ENCODE measurements at regions not wholly inside any gene's neighbourhood (a gene's known extent, or its start where the extent isn't known, plus 50 kb on each side); places are given as distances from the start of the nearest gene placed in this dataset.

- Histone ChIP-seq H3K4ac (ENCODE audit: low read depth, low read length) (peak overlapping the region; percentile 87), H4K91ac (ENCODE audit: insufficient read depth, low read depth, low read length) (peak overlapping the region; percentile 73), H3K36me3 (ENCODE audit: control insufficient read depth, insufficient read depth, low read length) (no peaks in the 10 kb centered on the region), H2BK20ac (ENCODE audit: low read depth, low read length) (peak overlapping the region; percentile 66), H2BK15ac (ENCODE audit: low read depth, low read length) (peak overlapping the region; percentile 91), H3K4me1 (ENCODE audit: control insufficient read depth, insufficient read depth, low read length) (peaks cover 12% of the 10 kb centered on the region), H2AFZ (replicated peaks; ENCODE audit: low read length, poor library complexity) (no peak overlapping the region), H3K14ac (replicated peaks; ENCODE audit: low read depth, low read length) (peak overlapping the region; percentile 48), H3K27me3 (ENCODE audit: control insufficient read depth, insufficient read depth, low read length) (no peaks in the 10 kb centered on the region), H3K23ac (ENCODE audit: low read depth, low read length) (peak overlapping the region; percentile 1; the same call in 1 of the 2 replicates), H2AK9ac (replicated peaks; ENCODE audit: low read depth, low read length, poor library complexity) (no peak overlapping the region), H3K27ac (ENCODE audit: insufficient read depth, low read length) (no peak overlapping the region), H3K9me3 (ENCODE audit: control insufficient read depth, insufficient read depth, low read length) (no peaks in the 10 kb centered on the region), H3K18ac (ENCODE audit: low read depth, low read length) (peak overlapping the region; percentile 79; the same call in 1 of the 2 replicates), H4K5ac (ENCODE audit: low read depth, low read length) (peak overlapping the region; percentile 64; the same call in 1 of the 2 replicates), H4K8ac (ENCODE audit: low read depth in 2 of 2, low read length in 2 of 2) (peak overlapping the region; percentile 63 to 65), H3K56ac (ENCODE audit: extremely low read depth, insufficient read depth, low read length) (no peak overlapping the region), H3K9ac (ENCODE audit: low read depth, low read length) (no peak overlapping the region), H3K4me3 (ENCODE audit: insufficient read depth, low read depth, low read length) (no peak overlapping the region), H3K4me2 (ENCODE audit: low read depth, low read length) (no peak overlapping the region), H2AK5ac (ENCODE audit: low read depth, low read length) (peak overlapping the region; percentile 32), H2BK5ac (ENCODE audit: low read depth, low read length, poor library complexity, severe bottlenecking) (peak overlapping the region; percentile 92), H2BK120ac (ENCODE audit: low read depth, low read length) (peak overlapping the region; percentile 87), H3K79me1 (ENCODE audit: low read depth in 1 of 2, low read length in 2 of 2) (no peaks in the 10 kb centered on the region), H3K9me1 (ENCODE audit: insufficient read depth, low read length) (peaks cover 5% of the 10 kb centered on the region), H4K20me1 (ENCODE audit: insufficient read depth, low read length) (no peaks in the 10 kb centered on the region)
- intact Hi-C loops (cut with micrococcal nuclease) (no loop called here), dilution Hi-C loops (cut with HindIII; ENCODE audit: low sequenced_read_pairs, unreplicated experiment) (no loop called here), in situ Hi-C loops (cut with MboI; ENCODE audit: low sequenced_read_pairs) (no loop called here)
- CTCF ChIA-PET = interaction anchor here (0.6 to 1.6 kb wide), 2 partner anchors 18 to 141 kb away, joined by 4 to 5 read pairs; no protein-coding TSS in a partner anchor
- POLR2A ChIA-PET (ENCODE audit: unreplicated experiment) = no interaction called here
- no TSS peak for BruUV-seq (replicated peaks)
- no peak for TF ChIP-seq MXI1 (IDR thresholded peaks at IDR 0.05; ENCODE audit: borderline replicate concordance, low read depth, low read length)
- ATAC-seq (ENCODE audit: low read depth) (no peak), DNase-seq (peak; percentile 64)
Observed at GRCh38 chr1:172966844-172967540, 83.7 kb downstream of the TNFSF18 start.

Measured in IMR-90 (cell line).